IMR-90 (cell line): ENCODE measurements at regions not wholly inside any gene's neighbourhood (a gene's known extent, or its start where the extent isn't known, plus 50 kb on each side); places are given as distances from the start of the nearest gene placed in this dataset.

Experiments
- ATAC-seq: fragments of 200-7000 bp; cut with Tn5 transposase; 2 replicates; pipeline ENCODE4 v1.9.1; 2020; ENCODE audit warnings: low read depth, mild to moderate bottlenecking, moderate library complexity
- BruUV-seq: library from RNA; stranded (reverse); fragments of 400-500 nt; replicated peaks from 2 replicates; lab custom pipeline; 2021; lab: Mats Ljungman, UMichigan
- CTCF ChIA-PET: fragments of 300-600 bp; formaldehyde crosslinking; extraction: SDS; loops from one replicate; lab custom pipeline; 2021; ENCODE audit warnings: antibody characterized with exemption; lab: Yijun Ruan, JAX
- POLR2A ChIA-PET: fragments of 300-600 bp; sonication (Branson Sonifier 250); formaldehyde crosslinking; loops from one replicate; lab custom pipeline; 2022; ENCODE audit warnings: antibody characterized with exemption; ENCODE audit not compliant: unreplicated experiment; lab: Charles Lee
- DNase-seq: peaks from one replicate; pipeline ENCODE4 v3.0.0; 2013
- H2AFZ ChIP-seq: replicated peaks from 2 replicates; pipeline ENCODE3; 2013; ENCODE audit warnings: low read length, mild to moderate bottlenecking; ENCODE audit not compliant: poor library complexity
- H2AK5ac ChIP-seq: 2 replicates; pipeline ENCODE4 v1.6.1; 2013; ENCODE audit warnings: low read depth, low read length, inconsistent platforms
- H2AK9ac ChIP-seq: replicated peaks from 2 replicates; pipeline ENCODE3; 2013; ENCODE audit warnings: mild to moderate bottlenecking, low read depth, low read length, moderate library complexity; ENCODE audit not compliant: poor library complexity
- H2BK120ac ChIP-seq: 2 replicates; pipeline ENCODE4 v1.6.1; 2013; ENCODE audit warnings: low read depth, low read length, inconsistent platforms
- H2BK15ac ChIP-seq: 3 replicates; pipeline ENCODE4 v1.6.1; 2013; ENCODE audit warnings: low read depth, low read length, inconsistent platforms
- H2BK20ac ChIP-seq: 2 replicates; pipeline ENCODE4 v1.6.1; 2013; ENCODE audit warnings: low read depth, mild to moderate bottlenecking, inconsistent platforms, low read length, moderate library complexity
- H2BK5ac ChIP-seq: 2 replicates; pipeline ENCODE4 v1.6.1; 2013; ENCODE audit warnings: mild to moderate bottlenecking, low read depth, low read length, inconsistent platforms; ENCODE audit not compliant: poor library complexity, severe bottlenecking
- H3K14ac ChIP-seq: replicated peaks from 2 replicates; pipeline ENCODE4 v1.6.1; 2013; ENCODE audit warnings: low read depth, low read length, inconsistent platforms
- H3K18ac ChIP-seq: 2 replicates; pipeline ENCODE4 v1.6.1; 2013; ENCODE audit warnings: low read depth, low read length, control low read depth
- H3K23ac ChIP-seq: 2 replicates; pipeline ENCODE4 v1.6.1; 2013; ENCODE audit warnings: low read depth, low read length, inconsistent platforms
- H3K27ac ChIP-seq: 2 replicates; pipeline ENCODE4 v1.5.1; 2013; ENCODE audit warnings: mild to moderate bottlenecking, control low read depth, low read length; ENCODE audit not compliant: insufficient read depth
- H3K27me3 ChIP-seq: 2 replicates; pipeline ENCODE4 v1.6.1; 2013; ENCODE audit warnings: low read length; ENCODE audit not compliant: control insufficient read depth, insufficient read depth
- H3K36me3 ChIP-seq: 2 replicates; pipeline ENCODE4 v1.6.1; 2013; ENCODE audit warnings: low read length, mixed read lengths; ENCODE audit not compliant: control insufficient read depth, insufficient read depth
- H3K4ac ChIP-seq: 2 replicates; pipeline ENCODE4 v1.6.1; 2013; ENCODE audit warnings: low read depth, low read length, inconsistent platforms
- H3K4me1 ChIP-seq: 2 replicates; pipeline ENCODE4 v1.6.1; 2013; ENCODE audit warnings: low read length, mixed read lengths; ENCODE audit not compliant: control insufficient read depth, insufficient read depth
- H3K4me2 ChIP-seq: 2 replicates; pipeline ENCODE4 v1.6.1; 2013; ENCODE audit warnings: low read depth, mild to moderate bottlenecking, control low read depth, low read length, moderate library complexity
- H3K4me3 ChIP-seq: 2 replicates; pipeline ENCODE4 v1.5.1; 2013; ENCODE audit warnings: low read depth, mild to moderate bottlenecking, control low read depth, low read length, moderate library complexity; ENCODE audit not compliant: insufficient read depth
- H3K56ac ChIP-seq: 2 replicates; pipeline ENCODE4 v1.6.1; 2013; ENCODE audit warnings: low read length, inconsistent platforms; ENCODE audit not compliant: insufficient read depth; ENCODE audit errors: extremely low read depth
- H3K79me1 ChIP-seq, 2 experiments: 2 replicates each; pipeline ENCODE4 v1.6.1; 2013; ENCODE audit warnings: low read length in 2 of 2, inconsistent platforms in 1 of 2, low read depth in 1 of 2
- H3K9ac ChIP-seq: 2 replicates; pipeline ENCODE4 v1.6.1; 2013; ENCODE audit warnings: low read depth, low read length, control low read depth
- H3K9me1 ChIP-seq: 2 replicates; pipeline ENCODE4 v1.6.1; 2013; ENCODE audit warnings: low read length, inconsistent platforms; ENCODE audit not compliant: insufficient read depth
- H3K9me3 ChIP-seq: 2 replicates; pipeline ENCODE4 v1.6.1; 2013; ENCODE audit warnings: low read length; ENCODE audit not compliant: control insufficient read depth, insufficient read depth
- H4K20me1 ChIP-seq: 2 replicates; pipeline ENCODE4 v1.6.1; 2013; ENCODE audit warnings: low read length, inconsistent platforms; ENCODE audit not compliant: insufficient read depth
- H4K5ac ChIP-seq: 2 replicates; pipeline ENCODE4 v1.6.1; 2013; ENCODE audit warnings: mild to moderate bottlenecking, low read depth, low read length, control low read depth
- H4K8ac ChIP-seq, 2 experiments: 2 replicates each; pipeline ENCODE4 v1.6.1; 2013; ENCODE audit warnings: low read depth in 2 of 2, low read length in 2 of 2, control low read depth in 1 of 2, inconsistent platforms in 1 of 2
- H4K91ac ChIP-seq: 2 replicates; pipeline ENCODE4 v1.6.1; 2013; ENCODE audit warnings: low read depth, low read length, inconsistent platforms; ENCODE audit not compliant: insufficient read depth
- CEBPB ChIP-seq: IDR thresholded peaks from 2 replicates; pipeline ENCODE4 v1.6.1; 2012; ENCODE audit warnings: low read depth, low read length, improper control_type of control experiment
- FOS ChIP-seq: fragments of 150-350 bp; IDR thresholded peaks from 2 replicates; pipeline ENCODE4 v1.6.1; 2016; ENCODE audit warnings: low read depth, low read length
- MAFK ChIP-seq: IDR thresholded peaks from 2 replicates; pipeline ENCODE4 v1.6.1; 2012; ENCODE audit warnings: low read depth, low read length, improper control_type of control experiment
- WGBS, 2 experiments: methylation state at CpG; one replicate each; pipeline versions ENCODE4 v1.1.5 to v1.1.7; 2013; ENCODE audit warnings: missing lambda C conversion rate in 2 of 2; ENCODE audit not compliant: insufficient read length in 1 of 2; ENCODE audit errors: extremely low coverage in 2 of 2; 5-methylcytosine and 5-hydroxymethylcytosine counted together
- dilution Hi-C: fragments of 300-500 bp; cut with HindIII; formaldehyde crosslinking; loops from one replicate; pipeline ENCODE4 v1.14.3; 2018; ENCODE audit warnings: low sequenced_read_pairs; ENCODE audit not compliant: unreplicated experiment
- in situ Hi-C: fragments of 300-500 bp; cut with MboI; formaldehyde crosslinking; loops from 3 replicates; pipeline ENCODE4 v1.14.3; 2019; ENCODE audit warnings: low sequenced_read_pairs, inconsistent platforms, mixed read lengths
- intact Hi-C: fragments of 100-400 bp; cut with micrococcal nuclease; formaldehyde crosslinking; loops from 2 replicates; pipeline ENCODE4 v1.10.0; 2022
- TF ChIP-seq, protein P1 (sequence below): conservative IDR thresholded peaks from 2 replicates; pipeline ENCODE4 v1.5.1; 2012; ENCODE audit warnings: mild to moderate bottlenecking, low read depth, low read length, improper control_type of control experiment

GRCh38 chr2:30321466-30321865 is 90.1 kb downstream of the LBH start:
- H3K27me3 ChIP-seq = no peaks in the 10 kb centered on the region; the same call in 1 of the 2 replicates
- WGBS, 2 experiments = 60% methylated on average over 1 of the region's 3 CpGs; no CpG with 5 or more reads in 1 of the 2 experiments
- no peak overlapping the region for H4K91ac ChIP-seq

More at GRCh38 chr2:30321466-30321865, 90.1 kb downstream of the LBH start:
- TF ChIP-seq CEBPB (no peak), MAFK (no peak), FOS (peak; percentile 69; the same call in 1 of the 2 replicates)
- TF ChIP-seq, protein P1, sequence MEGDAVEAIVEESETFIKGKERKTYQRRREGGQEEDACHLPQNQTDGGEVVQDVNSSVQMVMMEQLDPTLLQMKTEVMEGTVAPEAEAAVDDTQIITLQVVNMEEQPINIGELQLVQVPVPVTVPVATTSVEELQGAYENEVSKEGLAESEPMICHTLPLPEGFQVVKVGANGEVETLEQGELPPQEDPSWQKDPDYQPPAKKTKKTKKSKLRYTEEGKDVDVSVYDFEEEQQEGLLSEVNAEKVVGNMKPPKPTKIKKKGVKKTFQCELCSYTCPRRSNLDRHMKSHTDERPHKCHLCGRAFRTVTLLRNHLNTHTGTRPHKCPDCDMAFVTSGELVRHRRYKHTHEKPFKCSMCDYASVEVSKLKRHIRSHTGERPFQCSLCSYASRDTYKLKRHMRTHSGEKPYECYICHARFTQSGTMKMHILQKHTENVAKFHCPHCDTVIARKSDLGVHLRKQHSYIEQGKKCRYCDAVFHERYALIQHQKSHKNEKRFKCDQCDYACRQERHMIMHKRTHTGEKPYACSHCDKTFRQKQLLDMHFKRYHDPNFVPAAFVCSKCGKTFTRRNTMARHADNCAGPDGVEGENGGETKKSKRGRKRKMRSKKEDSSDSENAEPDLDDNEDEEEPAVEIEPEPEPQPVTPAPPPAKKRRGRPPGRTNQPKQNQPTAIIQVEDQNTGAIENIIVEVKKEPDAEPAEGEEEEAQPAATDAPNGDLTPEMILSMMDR = no peak
- no peak overlapping the region for H2BK5ac ChIP-seq
- H4K5ac ChIP-seq = no peak overlapping the region
- ChIA-PET CTCF (no interaction called here), POLR2A (no interaction called here)
- H3K9me3 ChIP-seq = no peaks in the 10 kb centered on the region
- H3K79me1 ChIP-seq = no peaks in the 10 kb centered on the region
- no peak overlapping the region for H3K27ac ChIP-seq
- BruUV-seq = no TSS peak
- H4K20me1 ChIP-seq = no peaks in the 10 kb centered on the region
- H2AFZ ChIP-seq = no peak overlapping the region
- H3K9ac ChIP-seq = no peak overlapping the region; the same call in 1 of the 2 replicates
- H2AK9ac ChIP-seq = no peak overlapping the region
- no peak overlapping the region for H3K23ac ChIP-seq
- H2BK20ac ChIP-seq = no peak overlapping the region
- no peak overlapping the region for H3K4me2 ChIP-seq
- peak overlapping the region in 1 of 2 experiments; percentile 29; a peak in 1 of 4 replicates for H4K8ac ChIP-seq
- in situ Hi-C loops = no loop called here
- peak; percentile 58 for DNase-seq
- dilution Hi-C loops = no loop called here
- no peak overlapping the region for H3K18ac ChIP-seq
- no peak overlapping the region for H3K4me3 ChIP-seq
- H3K14ac ChIP-seq = 0 out of 2 replicates have a peak overlapping the region, but pooled peaks have one; percentile 44
- no peaks in the 10 kb centered on the region for H3K9me1 ChIP-seq
- H3K56ac ChIP-seq = no peak overlapping the region; the same call in 1 of the 2 replicates
- peak; percentile 90 for ATAC-seq
- no peak overlapping the region for H2AK5ac ChIP-seq
- H2BK15ac ChIP-seq = no peak overlapping the region
- H3K36me3 ChIP-seq = no peaks in the 10 kb centered on the region
- no peaks in the 10 kb centered on the region for H3K4me1 ChIP-seq
- peak overlapping the region; percentile 36; the same call in 1 of the 2 replicates for H2BK120ac ChIP-seq
- intact Hi-C loops = no loop called here
- 0 out of 2 replicates have a peak overlapping the region, but pooled peaks have one; percentile 53 for H3K4ac ChIP-seq
